ENCODE measurements at regions not wholly inside any gene's neighbourhood (a gene's known extent, or its start where the extent isn't known, plus 50 kb on each side); places are given as distances from the start of the nearest gene placed in this dataset.

DNA sequence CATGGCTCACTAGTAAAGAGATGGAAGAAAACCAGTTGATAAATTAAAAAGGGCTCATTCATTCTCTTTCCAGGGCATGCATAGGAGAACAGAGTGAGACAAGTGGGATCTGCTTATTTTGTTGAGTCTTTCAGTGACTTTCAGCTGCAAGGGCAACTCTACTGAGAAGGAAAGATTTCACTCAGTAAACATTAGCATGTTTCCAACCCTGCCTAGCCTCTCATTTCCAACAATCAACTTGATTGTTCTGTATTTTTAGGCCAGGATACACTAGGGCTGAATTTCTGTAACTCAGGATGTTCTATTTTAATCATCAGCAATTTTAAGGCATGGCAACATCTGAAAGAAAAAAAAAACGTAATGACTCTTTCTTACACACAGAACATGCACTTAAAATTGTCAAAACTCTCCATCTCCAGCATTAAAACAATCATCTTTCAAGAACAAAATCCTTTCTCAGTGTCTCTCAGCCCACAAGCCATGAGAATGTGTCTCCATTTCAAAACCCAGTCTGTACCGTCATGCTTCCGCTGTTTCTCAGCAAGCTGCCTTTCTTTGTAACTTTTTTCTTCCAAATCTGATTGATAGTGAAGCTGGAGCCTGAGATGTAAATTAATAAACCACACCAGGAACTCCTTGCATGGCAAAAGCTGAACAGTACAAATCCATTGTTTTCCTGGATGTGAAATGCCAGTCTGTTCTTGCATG, 147.2 kb upstream of the KLF14 start:
- DNase-seq = no peak

DNA sequence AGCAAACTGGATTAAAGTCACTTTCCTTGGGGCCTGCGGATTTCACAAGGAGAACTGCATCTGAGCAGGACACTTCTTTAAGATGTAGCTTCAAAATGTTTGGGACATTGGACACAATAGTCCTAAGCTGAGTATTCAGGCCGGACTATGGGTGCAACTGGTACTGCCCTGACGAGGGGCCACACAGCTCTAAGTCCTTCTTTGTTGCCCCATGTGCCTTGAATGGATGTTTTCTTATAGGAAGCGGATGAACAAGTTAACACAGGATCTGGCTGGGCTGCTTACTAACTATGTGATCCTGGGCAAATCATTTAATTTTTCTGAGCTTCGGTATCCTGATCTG, 147.8 kb upstream of the KLF14 start:
- no peak for DNase-seq

DNA sequence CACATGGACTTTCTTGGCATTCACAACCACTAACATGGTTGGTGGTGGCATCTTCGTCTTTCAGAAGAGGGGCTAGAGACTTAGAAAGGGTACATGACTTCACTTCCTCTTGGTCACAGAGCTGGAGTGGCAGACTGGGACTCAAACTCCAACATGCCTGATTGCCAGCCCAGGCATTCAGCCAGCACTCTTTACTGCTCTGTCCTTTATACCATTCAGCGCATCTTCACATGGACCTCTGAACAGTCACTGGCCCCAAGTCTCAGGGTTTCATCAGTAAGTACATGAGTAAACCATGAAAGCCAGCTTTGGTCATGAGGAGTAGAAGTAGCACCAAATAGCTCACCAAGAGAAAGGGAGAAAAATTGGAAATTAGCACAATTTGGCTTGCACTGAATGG, 148.4 kb upstream of the KLF14 start:
- DNase-seq = no peak

DNA sequence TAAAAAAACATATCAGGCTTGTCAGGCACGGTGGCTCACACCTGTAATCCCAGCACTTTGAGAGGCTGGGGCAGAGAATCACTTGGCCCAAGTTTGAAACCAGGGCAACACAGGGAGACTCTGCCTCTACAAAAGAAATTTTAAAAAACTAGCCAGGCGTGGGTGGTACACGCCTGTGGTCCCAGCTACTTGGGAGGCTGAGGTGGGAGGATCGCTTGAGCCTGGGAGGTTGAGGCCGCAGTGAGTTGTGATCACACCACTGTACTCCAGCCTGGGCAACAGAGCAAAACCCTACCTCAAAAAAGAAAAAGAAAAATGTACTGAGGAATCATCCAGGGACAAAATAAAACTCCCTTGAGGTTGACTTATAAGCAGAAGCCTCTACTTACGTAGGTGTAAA, 149.9 kb upstream of the KLF14 start:
- DNase-seq = no peak

DNA sequence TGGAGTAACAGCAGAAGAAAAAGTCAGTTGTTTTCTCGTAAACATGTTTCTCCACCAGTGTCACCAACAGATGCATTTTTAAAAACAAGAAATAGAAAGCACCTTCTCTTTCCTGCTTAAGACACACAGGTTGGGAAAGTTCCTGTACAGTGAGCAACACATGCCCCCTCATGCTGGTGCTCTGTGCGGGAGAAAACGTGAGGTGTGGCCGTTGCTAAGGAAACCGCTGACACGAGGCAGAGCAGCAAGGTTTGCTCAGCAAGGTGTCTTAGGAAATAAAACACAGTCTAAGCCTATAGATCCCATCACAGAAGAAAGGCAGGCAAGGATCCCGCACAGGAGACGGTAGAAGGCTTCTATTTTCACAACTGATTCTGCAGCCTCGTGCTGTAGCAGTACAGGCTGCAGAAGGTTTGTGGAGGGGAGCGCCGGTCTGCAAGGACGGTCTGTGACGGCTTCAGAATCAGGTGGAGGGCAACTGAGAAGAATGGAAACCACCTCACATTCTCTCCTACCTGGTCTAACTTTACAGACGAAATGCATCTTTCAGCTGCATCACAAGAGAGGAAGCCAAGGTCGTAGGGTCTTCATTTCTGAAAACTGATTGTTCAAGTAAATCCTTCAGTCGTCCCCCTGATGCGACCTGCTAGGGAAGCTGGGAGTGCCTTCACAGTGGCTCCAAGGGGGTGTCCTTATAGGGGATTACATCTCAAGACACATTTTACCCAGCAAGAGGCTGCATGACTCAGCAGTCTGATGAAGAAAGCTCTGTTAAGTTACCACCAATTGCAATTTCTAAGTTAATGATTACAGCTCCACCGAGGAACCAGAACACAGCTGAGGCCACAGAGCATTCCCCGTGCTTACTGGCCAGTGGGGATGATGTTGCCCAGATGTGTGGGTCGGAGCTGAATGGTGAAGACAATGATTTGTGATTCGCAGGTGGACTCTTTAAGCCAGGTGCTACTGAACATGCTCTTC, 150.7 kb upstream of the KLF14 start:
- peak; percentile 45 for DNase-seq

DNA sequence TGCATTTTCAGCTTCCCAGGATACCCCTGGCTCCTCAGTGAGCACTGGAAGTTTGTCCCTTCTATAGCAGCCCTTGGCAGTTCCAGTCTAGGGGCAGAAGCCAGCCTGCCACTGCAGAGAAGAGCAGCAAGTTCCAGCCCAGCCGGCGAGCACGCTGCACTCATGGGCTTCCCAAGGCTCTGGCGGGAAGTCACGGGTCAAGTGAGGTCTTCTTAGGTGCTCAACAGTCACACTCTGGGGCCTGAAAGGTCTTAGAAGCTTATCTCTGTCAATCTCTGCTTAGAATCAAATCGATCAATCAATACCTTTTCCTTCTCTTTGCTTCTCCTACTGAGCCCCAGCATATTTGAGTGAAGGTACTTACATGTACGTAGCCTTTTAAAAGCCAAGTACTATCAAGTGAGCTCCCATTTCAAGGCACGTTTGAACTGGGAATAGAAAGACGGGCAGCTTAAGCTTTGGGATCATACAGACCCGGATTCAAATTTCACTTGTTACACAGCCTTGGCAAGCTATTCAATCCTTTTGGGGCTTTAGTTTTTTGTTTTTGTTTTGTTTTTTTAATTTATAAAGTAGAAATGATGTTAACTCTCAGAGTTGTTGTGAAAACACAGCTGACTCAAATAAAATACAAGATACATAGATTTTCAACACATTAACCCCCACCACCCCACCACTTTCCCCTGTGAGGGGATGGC, 152.6 kb upstream of the KLF14 start:
- DNase-seq = no peak

DNA sequence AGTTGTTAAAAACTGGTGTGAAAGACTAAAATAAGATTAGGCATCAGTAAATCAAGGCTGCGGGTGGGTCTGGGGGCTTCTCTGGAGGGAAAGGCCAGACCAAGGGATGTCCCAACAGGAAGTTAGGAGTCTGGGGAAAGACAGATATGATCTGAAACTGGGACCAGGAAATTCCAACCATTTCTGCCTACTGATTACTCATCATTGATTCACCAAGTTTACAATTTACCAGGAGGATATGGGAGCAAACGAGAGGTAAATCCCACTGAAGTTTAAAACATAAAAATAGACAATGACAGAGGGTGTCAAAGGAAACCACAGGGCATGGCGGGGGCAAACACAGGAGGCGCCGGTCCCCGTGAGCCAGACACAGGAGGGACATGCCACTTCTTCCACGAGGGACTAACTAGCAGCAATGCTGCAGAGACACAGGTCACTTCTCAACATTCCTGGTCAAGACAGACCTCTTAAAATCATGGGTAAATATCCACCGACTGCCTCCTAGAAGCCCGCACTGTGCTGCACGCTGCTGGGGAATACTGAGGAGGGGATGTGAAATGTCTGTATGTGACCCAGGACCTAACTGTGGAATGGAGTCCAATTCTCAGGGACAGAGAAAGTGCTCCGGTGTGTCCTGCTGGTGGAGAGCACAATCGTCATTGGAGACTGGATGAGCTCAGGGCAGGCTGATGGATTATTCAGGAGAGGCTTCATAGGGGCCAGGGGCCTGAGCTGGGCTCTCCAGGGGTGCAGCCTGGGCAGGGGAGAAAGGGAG, 153.4 kb upstream of the KLF14 start:
- peak; percentile 80 for DNase-seq

DNA sequence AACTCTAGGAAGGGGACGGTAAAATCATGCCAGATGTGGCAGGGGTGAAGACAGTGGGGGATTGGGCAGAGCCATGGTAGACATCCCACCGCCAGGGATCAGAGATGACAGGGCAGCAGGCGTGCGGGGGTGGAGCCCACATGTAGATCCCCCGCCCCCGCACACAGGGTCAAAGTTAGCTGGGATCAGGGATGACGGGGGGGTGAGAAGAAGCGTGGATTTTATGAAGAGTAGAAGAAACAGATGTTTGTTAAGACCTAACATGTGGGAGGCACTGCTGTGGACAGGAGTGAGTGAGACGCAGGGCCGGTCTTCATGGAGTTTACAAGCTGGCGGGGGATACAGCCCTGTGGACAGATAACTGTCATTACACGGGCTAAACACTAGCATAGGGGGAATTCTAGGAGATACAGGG, 154.0 kb upstream of the KLF14 start:
- DNase-seq = no peak

DNA sequence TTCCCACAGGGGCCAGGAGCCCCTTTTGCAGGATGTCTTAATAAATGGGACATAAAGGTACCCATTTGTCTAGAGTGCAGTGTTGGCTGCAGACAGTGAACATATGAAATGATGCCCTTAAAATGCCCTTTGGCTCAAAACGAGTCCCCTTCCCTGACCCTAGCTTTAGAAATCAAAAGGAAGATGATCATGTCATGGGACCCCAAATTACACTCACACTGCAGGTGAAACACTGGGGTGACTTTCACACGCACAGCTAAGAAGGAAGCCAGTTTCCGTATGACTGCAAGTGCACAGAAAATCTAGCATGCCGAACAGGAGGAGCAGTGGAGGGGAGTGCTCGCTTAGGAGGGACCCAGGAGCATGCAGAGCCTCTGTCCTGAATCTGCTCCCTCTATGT, 154.5 kb upstream of the KLF14 start:
- no peak for DNase-seq

DNA sequence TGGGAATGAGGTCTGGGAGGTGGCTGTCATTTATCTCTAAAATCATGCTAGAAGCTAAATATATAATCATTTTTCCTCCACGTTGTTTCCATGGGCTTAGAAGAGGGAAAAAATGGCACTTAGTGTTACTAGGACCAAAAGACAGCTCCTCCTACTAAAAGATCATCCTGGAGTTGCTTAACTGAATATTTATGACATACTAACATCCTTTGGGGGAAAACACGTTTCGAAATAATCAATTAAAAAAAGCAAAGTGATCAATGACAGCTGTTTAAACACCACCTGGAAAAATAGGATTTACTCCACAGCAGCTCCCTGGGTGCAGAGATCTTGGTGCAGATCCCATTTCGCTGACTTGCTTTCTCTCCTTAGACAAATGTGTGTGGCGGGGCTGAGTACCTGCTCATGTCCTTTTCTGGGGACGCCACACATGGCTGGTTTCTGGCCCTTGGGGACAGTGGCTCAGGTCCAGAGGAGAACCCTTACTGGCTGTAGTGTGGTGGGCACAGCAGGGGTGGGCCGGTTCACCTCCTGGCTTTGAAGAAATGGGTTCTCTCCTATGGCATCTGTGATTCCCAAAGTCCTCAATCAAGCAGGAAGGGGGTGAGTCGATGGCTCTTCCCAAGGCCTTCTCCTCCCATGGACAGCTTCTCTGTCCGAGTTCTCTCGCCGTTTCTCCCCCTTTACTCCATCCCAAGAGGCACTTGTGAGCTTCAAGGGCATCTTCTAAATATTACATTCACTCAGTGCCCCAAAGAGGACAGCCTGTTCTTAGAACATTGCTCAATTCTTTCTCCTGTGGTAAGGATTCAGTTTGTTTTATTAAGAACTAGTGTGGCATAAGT, 156.4 kb upstream of the KLF14 start:
- no peak for DNase-seq

DNA sequence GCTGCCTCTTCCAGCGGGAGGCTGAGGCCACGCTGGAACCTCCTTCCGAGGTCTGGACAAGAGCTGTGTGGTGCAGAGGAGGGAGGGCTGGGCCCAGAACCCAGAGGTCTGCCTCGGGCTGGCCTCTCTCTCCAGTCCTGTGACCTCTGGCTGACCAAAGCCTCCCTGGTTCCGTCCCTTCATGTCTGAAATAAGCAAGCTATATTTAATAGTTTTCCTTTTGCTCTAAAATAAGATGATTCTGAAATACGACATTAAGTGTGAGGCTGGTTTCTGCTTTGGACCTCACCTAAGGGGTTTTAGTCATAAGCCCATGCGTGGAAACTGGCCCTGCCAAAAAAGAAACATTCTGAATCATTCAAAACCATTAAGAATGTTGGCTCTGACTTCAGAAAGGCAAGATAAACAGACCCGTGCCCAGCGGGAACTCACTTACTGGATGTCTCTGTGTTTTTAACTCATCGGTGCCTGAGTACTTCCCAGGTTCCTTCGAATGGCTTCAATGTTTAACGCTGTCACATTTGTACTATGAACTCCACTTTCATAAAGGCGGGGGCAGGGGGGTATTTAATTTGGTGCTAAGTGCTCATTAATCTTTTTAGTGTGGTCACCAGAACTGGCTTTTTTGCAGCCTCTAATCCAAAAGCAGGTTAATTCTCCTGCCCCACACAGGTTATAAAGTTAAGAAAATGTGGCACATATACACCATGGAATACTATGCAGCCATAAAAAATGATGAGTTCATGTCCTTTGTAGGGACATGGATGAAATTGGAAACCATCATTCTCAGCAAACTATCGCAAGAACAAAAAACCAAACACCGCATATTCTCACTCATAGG, 157.5 kb upstream of the KLF14 start:
- DNase-seq = peak; percentile 91

DNA sequence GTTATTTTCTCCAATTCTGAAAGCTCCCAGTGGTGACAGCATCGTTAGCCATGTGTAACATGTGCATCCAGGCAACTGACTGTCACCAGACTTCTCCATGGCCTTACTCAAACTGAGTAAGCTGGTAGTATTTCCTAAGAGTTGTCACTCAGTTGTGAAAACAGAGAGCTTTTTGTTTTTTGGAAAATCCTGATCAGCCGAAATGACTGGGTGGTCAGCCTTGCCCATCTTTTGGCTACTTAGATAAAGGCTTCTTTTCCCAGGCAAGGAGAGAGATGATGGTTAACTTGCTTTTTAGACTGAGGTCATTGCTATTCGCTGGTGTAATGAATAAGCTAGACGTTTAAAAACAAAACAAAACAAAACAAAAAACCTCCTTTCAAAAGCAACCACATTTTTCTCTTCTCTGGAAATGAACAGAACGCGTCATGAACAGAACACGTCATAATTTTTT, 159.5 kb upstream of the KLF14 start:
- DNase-seq = no peak

DNA sequence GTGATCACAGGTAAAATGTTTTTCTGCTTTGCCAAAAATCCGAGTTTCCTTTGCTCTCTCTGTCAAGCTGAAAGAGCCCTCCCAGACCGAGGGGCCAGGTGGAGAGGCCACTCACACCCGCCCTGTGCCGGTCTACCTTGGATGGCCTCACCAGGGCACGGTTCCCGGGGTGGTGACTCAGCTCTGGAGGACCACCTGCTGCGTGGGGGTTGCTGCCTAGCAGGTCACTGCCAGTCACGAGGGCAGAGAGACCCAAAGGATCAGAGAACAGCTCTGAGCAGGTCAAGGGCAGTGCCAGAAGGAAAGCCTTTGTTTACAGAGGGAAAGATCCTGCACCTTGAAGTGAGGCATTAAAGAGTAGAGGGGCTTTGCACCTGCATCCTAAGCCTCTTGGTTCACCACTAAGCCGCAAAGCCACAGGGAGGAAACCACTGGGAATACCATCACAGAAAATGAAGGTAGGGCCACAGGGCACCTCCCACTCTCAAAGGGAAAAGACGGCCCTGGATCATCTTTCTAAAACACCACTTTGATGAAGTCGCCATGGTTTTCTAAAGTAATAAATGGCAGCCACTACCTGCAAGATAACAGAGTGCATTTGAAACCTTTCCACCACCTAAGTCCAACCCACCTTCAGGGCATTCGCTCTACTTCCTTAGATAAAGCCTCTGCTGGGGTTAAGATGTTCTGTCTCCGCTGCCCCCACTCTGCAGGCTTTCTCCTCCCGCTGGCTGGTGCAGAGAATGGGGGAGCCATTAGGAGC, 160.3 kb upstream of the KLF14 start:
- peak; percentile 84 for DNase-seq

DNA sequence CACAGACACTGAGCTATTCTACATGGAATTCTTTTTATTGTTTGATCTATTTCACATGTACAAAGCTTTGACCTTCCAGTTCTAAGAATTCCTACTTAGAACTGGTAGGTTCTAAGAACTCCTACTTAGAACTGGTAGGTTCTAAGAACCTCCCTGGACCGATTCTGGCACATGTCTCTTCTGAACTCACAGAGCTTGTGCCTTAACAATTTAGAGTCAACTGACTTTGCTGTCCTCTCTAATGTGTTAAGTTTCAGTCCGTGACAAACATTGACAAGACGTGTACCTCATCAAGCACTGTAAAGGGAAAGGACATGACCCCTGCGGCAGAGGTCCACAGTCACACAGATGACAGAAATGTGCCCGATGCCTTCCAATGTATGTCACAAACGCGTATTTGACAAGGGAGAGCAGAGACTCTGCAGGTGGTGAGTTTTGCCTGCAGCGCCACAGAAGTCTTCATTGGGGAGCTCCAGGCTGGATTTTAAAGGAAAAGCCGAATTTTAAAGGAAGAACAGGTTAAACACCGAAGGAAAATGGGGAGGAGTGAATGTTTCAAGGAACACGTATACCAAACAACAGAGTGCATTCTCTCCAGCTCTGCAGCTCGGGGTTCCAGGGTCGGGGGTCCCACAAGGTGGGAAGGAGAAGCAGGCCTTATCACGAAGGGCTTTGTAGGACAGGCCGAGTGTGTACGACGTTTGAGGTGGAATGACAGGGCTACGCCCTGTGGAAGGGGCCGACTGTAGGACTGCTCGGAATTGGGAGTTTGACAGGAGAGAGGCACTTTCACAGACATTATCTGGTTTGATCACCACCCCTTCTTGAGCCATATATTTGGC, 161.1 kb upstream of the KLF14 start:
- DNase-seq = no peak

DNA sequence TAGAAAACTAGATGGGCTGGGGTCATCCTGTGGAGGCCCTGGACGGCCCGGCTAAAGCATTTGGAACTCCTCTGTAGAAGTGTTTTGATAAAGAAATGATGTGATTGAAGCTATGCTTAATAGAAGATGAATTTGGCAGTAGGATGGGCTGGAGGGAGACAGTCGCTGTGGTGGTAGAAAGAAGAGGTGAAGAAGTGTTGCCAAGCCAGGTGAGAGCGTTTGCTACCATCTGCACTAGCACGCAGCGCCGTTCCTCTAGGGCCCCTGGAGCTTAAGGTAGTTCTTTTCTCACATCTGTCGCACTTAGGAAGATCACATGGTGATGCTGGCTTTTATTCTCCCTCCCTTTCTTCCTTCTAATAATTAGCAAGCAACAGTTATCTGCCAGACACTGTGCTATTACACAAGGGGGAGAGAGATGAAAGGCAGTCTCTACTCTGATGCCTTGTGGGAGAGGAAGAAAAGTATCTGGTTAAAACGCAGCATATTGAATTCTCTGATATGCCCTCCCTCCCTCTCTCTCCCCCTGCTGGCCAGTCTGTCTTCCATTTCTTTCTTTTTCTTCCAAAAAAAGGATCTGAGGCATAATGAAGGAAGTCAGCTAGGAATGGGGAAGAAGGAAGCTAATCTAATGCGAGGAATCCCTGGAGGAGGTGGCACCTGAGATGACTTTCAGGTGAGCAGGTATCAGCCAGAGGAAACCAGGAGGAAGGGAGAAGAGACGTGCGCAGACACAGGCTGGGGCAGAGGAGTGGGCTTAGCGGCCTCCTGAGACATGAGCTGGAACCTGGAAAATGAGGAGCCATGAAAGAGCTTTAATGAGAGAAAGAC, 162.3 kb upstream of the KLF14 start:
- DNase-seq = no peak

DNA sequence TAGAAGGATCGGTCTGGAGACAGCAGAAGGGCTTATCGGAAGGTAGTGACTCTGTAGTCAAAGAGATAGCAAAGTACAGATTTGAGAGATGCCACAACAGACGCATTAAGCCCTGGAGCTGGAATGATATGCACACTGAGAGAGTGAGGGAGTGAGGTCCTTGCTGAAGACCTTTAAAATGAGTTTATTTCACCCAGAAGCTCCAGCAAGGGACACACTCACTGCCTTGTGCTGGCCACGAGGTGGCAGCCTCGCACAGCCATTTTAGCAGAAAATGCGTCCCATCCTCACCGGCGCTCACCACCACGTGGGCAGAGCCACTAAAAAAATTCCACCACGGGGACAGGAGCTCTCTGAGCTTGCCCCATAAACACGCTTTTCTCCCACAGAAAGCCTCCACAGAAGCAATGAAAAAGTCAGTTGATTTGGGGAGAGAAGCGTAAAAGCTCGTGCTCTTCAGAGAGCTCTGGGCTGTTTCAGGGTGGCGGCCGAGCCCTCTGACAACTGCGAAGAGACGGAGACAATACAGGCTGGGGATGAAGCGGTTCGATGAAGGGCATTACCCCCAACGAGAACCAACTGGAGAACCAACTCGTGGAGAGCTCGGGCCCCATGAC, 163.0 kb upstream of the KLF14 start:
- no peak for DNase-seq
